Effector CD8-positive, alpha-beta T cell (primary cell): ENCODE measurements at regions not wholly inside any gene's neighbourhood (a gene's known extent, or its start where the extent isn't known, plus 50 kb on each side); places are given as distances from the start of the nearest gene placed in this dataset.

Experiments used
- DNase-seq: peaks from one replicate; lab custom pipeline; 2025; lab: John Stamatoyannopoulos, UW

DNA sequence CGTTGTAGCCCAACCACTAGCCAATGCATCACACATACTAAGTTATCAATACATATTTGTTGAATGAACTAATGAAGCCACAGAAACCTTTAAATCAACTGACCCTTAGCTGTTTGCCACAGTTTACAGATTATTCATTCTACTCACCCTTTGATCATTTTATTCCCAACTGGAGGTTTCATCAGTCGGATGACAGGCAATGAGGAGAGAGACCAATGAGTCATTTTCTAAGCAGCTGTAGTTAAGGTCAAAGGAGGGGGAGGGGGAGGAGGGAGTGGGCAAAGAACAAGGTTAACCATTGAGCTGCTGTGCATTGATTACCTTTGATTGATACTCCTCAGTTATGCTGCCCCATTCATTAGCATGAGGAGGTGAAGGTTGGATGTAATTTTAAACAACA lies 469.5 kb downstream of the VRK1 start:
- no peak for DNase-seq

DNA sequence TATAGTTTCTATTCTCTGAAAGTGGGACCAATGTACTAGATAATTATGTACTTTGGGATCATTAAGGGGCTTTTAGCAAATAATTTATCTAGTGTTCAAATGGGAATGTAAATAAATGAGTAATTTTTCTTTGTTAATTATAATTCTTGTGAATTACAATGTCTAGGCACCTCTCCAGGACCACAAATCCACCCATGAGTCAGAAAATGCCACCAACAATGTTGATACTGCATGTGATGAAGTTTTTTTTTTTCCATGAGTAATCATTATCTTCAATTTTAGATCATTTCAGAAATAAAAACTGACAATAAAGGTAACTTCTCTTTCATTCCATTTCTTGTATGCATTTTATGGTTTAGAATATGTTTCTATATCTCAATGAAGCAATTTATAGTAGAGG lies 470.3 kb downstream of the VRK1 start:
- no peak for DNase-seq

DNA sequence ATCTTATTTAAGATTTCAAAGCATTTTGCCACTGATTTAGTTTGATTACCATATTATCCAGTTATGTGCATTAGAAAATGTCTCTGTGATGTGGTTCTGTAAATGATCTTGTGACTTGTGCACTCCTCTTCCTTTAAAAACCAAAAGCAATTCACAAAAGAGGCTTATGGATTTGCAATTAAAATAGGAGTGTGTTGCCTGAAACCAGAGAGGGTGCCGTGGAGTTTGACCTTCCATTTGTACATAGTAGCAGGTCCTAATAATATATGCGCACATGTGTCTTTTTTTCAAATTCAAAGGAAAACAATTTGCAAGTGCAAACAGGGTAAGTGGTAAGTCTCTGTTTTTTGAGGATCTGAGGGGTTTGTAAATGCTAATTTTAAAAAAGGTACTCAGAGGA lies 470.9 kb downstream of the VRK1 start:
- no peak for DNase-seq

DNA sequence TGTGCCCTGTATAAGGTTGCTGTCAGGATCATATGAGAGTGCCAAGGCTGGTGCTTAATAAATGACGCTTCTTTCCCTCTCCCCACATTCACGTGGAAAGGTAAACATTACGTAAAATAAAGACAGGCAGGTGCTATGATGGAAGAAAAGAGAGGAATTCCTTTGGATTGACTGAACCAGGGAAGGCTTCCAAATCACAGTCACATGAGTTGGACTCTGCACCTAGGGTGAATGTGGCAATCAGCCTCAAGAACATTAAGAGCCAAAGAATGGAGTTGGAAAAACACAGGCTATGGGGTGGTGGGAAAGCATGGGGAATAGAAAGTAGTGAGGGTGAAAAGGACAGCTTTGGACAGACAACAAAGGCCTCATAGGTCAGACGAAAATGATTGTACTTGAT lies 473.1 kb downstream of the VRK1 start:
- DNase-seq = no peak

DNA sequence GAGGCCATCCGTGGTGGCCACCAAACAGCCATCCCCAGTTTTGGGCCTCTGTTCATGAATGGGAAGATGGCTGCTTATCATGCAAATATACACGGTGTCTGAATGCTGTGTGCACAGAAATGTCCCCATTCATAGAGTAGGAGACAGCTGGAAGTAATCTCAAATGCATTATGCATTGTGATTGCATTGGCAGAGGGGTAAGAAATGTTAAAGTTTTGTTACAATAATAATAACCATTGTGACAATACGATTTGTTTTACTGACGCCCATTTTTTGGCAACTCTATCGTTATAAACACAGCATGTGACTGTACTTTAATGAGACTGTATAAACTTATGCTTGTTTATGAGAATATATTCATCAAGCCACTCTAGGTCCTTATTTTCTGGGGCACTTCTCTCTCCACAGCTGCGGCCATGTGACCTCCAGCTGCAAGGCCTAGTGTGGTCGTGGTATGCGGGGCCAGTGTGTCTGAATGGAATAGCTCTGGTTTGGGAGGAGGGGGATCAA lies 474.3 kb downstream of the VRK1 start:
- no peak for DNase-seq

DNA sequence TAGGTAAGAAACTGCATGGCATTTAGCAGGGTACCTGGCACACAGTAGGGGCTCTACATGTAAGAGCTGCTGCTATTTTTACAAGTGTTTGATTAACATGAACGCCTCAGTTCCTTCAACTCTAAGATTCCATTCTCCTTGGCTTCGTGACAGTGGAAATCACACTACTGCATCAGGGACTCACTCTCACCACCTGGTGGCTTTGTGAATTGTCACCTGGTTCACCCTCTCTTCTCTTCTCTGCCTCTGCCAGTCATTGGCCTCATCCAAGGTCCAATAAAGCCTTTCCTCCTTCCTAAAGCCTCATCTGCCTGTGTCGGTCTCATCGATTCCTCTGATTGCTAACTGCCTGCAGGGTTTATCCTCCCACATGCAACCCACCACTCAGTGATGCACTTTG lies 476.4 kb downstream of the VRK1 start:
- no peak for DNase-seq

DNA sequence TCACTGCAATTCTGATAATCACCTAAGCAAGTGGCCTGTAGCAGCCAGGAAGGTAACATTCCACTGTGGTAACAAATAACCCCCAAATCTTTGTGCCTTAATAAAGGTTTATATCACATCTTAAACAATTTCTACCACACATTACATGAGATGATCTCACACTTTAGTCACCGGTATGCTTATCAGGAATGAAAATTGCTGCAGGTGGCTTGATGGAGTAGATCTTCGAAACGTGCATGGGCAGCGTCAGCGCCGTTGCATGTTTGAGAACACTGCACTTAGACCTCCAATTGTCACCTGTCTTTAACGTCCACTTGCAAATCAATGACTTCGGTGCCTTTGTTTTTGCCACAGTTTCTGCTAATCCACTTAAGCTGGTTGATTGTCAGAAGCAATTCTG lies 477.4 kb downstream of the VRK1 start:
- no peak for DNase-seq

DNA sequence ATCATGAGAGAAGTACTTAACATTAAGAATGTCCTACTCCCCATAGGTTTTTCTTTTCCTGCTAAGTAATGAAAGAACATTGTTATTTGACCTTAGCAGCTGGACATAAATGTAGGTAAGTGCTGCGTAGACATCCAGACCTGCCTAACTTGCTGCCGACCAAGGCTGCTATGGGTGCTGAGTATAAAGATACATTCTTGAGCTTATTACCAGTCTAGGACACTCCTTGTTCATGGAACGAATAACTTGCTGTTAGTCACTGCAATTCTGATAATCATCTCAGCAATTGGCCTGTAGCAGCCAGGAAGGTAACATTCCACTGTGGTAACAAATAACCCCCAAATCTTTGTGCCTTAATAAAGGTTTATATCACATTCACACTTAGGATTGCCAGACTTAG lies 478.1 kb downstream of the VRK1 start:
- no peak for DNase-seq

DNA sequence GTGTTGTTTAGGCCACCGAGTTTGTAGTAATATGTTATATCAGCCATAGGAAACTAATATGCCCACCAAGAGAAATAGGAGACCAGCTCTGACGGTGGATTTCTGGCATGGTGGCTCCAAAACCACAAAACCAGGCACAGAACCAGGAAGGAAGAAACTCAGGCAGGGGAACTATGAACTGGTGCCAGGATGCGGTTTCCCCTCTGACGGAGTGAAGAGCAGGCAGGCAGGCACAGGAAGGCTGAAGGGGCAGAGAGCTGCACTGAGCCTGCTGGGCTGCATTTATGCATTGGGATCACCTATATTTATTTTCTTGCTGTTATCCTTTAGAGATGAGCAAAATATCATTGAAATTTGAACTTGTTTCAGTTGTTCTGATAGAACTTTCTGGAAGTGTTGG lies 479.4 kb downstream of the VRK1 start:
- DNase-seq = no peak

DNA sequence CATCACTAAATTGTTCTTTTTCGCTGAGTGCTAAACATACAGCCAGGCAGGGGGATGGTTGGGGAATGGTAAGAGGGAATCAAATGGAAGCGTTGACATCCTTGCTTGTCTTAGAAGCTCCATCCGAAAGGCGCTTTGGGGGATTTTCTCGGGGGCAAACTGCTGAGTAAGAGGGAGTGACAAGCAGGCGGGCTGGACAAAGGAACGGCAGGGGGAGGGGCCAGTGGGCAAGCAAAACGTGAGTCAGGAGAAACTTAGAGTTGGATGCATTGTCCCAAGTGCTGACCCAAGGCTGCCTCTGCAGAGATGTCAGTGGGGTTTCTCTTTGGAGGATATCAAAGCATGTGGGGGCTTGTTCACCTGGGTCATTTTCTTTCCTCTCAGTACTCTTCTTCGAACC lies 480.5 kb downstream of the VRK1 start:
- no peak for DNase-seq

DNA sequence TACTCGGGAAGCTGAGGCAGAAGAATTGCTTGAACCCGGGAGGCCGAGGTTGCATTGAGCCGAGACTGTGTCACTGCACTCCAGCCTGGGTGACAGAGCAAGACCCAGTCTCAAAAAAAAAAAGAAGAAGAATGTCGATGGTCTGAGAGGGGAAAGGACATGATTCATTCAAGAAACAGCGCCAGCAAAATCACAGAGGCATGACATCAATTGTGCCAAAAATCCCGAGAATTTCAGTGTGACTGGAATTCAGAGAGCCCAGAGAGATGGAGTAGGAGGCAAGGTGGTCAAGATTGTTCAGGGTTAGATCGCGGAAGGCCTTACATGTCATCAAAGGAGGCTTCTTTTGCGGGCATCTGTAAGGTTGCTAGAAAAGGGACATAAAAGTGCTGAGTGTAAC lies 483.3 kb downstream of the VRK1 start:
- no peak for DNase-seq

DNA sequence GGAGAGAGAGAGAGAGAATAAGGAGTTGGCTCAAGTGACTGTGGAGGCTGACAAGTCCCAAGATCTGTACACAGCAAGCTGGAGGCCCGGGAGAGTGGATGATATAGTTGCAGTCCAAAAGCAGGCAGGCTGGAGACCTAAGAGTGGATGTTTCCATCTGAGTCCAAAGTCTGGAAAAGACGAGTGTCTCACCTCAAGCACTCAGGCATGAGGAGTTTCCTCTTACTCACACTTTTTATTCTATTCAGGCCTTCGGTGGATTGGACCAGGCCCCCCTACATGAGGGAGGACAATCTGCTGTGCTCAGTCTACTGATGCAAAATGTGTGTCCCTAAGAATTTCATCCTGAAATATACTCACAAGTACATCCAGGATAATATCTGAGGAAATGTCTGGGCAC lies 484.6 kb downstream of the VRK1 start:
- DNase-seq = no peak

DNA sequence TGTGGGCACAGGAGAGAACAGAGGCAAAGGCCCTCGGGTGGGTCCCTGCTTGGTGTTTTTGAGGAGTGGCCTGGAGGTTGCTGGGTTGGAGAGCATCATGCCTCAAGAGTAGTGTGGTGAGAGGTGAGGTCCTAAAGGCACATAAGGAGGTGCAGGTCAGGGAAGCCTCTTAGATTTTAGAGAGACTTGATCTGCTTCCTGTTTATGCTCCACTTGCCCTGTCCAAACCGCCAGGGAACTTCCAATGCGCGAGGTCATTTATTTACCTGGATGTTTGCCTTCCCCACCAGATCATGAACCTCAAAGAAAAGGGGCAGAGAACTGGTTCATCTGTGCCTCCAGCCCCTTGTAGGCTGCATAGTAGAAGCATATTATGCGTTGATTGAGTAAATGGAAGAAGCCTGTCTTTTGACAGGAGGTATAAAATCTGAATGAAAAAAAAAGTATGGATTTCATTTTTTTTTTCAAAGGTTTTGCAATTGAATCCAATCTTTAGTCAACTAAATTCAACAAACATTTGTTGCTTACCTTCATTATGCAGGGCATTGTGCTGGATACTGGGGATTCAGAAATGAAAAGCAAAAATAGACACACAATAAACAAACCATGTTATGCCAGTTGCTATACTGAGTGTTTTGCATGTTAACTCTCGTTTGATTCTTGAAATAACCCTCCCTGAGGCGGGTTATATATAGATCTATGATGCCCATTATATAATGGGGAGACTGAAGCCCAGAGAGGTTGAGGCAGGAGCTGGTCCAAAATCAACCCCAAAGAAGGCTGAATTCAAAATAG lies 485.2 kb downstream of the VRK1 start:
- DNase-seq = no peak

DNA sequence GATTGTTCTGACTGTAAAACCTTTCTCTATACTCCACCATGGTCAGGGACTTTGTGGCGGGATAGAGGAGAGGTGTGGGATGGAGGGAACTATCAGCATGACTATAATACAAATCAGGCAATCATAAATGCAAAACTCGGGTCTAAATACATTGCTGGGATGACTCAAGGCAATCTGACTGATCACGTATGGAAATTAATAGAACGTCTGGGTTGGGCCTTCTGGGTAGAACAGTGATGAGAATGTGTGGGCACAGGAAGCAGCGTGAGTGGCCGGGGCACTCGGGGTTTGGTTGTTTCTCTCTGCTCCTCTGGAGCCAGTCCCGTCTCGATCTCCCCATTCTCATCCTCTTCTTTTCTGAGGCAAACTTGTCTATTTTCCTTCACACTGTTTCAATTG lies 485.8 kb downstream of the VRK1 start:
- DNase-seq = no peak

DNA sequence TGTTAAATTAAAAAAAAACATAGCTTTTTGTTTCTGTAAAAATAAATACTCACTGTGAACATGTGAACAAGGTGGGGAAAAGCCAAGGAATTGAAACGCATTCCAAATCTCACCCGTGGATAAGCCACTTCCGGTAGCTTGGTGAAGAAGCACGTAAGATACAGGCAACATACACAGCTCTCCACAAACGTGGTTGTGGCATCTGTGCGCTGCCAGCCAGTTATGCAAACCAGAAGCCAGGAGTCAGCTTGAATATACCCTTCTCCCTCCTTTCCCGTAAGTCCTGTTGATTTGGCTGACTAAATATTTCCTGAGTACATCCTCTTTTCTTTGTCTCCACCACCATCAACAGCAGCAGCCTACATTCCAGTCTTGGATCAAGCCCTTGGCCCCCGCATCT lies 486.2 kb downstream of the VRK1 start:
- no peak for DNase-seq

DNA sequence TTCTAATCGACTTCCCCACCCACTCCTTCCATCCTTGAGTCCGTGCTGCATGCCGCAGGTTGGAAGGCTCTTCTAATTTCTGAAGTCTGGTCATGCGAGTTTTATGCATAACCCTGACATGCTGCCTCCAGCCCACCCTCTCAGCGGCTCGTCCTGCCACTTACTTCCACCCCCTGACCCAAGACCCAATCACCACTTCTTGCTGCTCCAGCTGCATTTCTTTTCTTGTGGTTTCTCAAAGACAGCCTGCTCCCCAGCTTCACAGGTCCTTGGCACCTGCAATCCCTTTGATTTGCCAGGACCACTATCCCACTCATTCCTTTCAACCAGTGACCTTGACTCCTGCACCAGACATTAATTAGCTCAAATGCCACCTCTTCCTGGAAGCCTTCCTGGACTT lies 486.7 kb downstream of the VRK1 start:
- no peak for DNase-seq

DNA sequence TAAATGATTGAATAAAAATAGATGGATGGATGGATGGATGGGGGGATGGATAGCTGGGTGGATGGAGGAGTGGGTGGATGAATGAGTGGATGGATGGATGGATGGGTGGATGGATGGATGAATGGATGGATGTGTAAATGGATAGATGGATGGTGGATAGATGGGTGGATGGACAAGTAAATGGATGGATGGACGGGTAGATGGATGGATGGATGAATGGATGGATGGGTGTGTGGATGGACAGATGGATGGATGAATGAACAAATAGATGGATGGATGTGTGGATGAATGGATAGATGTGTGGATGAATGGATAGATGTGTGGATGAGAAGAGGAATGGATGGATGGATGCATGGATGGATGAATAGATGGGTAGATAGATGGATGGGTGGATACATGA lies 490.8 kb downstream of the VRK1 start:
- no peak for DNase-seq

DNA sequence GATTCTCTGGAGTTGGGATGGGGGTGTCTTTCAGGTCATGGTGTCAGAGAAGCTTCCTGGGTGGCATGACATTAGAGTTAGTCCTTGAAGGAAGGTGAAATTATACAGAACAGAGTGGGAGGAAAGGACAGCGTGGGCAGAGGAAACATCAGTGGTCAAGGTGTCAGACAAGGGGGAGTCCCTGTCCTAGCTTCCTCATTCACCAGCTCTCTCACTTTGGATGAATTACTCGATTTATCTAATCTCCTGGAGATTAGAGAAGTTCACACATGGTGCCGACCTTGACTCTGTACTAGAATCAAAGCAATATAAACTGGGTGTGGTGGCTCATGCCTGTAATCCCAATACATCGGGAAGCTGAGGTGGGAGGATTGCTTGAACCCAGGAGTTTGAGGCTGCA lies 492.9 kb downstream of the VRK1 start:
- DNase-seq = no peak

DNA sequence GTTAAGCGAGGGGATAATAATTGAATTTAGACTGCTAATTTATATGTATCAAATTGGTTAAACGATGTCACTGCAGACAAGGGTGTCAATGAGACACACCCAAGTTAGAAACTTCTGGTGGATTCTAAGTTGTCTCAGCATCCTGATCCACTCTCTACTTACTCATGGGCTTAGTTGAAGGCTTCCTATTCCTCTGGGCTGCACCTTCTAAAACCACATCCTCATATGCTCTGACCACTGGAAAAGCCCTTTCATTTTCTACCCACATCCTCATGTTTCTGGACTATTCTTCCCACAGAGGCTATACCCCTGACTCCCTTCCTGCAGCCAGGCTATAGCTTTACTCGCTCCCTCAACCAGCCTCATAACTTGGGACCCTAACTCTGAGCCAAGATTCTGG lies 493.8 kb downstream of the VRK1 start:
- no peak for DNase-seq

DNA sequence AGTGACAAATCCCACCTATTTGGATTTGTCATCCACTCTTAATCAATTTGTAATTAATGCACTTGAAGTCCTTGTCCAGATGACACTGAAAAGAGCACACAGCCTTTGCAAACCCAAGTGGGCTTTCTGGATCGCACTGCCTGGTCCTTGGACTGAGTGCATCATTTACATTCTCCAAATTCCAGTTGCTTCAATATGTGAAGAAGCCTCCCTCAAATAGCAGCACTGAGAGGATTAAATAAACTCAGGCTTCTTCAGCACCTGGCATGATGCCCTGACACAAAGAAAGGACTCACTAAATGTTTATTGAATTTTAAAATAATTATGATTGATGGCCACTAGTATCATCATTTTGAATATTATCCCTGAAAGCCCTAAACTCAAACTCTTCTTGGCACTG lies 496.5 kb downstream of the VRK1 start:
- no peak for DNase-seq

DNA sequence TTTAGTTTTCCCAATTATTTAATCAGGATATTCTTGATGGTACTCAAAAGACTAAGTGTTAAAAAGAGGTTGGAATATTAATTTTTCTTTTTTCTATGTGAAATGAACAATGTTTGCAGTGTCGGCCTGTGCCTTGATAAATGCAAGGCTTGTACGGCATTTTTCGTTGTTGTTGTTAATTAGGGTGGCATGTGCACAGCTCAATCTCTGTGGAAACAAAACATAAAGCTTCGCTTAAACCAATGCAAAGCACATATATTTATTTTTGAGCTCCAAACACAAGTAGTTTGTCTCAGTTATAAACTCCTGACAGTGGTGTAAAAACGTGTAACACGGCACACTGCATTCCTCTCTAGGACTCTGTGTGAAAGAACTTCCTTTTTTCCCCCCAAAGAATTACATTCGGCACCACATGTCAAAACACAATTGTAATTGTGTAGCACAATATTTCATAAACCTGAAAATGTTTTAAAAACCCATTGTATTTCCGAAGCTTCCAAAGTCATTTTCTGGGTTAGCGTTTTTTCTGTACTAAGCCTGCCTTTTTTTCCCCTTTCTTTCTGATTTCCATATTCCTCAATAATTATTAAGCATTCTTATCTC lies 498.0 kb downstream of the VRK1 start:
- no peak for DNase-seq

DNA sequence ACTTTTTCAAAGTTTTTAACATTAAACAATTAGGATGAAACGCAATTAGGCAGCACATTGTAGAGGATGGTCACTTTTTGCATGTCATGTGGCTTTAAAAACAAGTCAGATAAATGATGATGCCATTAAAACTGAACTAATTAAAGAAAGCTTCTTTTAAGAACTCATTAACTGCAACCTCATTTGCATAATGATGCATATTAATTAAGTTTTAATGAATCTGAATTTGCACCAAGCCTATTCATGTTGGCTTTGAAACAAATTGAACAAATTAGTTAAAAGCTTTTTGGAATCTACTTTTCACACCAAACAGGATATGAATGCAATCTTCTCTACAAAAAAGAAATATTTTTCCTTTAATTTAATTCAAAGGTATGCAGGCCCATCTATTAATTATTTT lies 499.0 kb downstream of the VRK1 start:
- DNase-seq = no peak

DNA sequence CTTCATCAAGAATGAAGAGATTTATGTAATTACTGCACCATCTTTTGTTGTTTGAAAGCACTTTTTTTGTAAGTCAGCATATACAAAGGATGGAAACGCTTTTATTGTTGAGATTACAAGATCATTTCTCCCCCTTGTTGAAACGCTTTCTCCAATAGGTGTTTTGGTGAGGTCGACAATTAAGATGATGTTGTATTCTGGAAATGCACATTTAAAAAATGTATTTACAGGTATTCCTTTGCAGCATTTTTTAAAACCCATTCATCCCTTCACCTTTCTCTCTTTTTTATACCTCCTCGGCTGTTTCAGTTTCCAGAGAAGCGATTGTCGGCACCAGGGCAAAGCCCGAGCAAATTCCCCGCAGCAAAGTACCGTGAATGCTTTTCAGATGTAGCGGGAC lies 499.9 kb downstream of the VRK1 start:
- no peak for DNase-seq

DNA sequence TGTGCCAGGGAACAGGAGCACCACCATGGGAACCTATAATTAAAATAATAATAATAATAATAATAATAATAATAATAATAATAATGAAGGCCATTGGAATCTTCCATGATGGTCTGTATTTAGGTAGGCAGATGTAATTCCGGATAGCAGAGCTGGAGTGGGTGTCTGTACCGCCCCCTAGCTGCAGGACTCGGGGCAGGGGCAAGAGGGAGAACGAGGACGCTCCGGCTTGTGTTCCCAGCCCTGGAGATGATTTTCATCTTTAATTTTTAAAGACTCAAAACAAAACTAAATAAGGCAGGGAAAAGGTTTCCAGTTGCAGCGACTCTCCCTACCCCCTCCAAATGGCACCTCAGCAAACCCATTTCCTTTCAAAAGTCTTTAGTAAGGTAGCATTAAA lies 501.1 kb downstream of the VRK1 start:
- no peak for DNase-seq
